ENCODE measurements at regions not wholly inside any gene's neighbourhood (a gene's known extent, or its start where the extent isn't known, plus 50 kb on each side); places are given as distances from the start of the nearest gene placed in this dataset.

- peaks cover 0 to 5% (median 0%) of the 10 kb centered on the region in 5 donors for H3K4me1 ChIP-seq (ENCODE audit: control insufficient read depth in 5 of 5, insufficient read depth in 5 of 5, low read length in 5 of 5)
- ATAC-seq (ENCODE audit: insufficient read depth, low FRiP score) = no peak
- H3K27me3 ChIP-seq (ENCODE audit: control insufficient read depth in 3 of 3, insufficient read depth in 3 of 3, low read length in 2 of 3) = peaks cover 0 to 2% (median 0%) of the 10 kb centered on the region in 3 donors
- no peak overlapping the region for H3K27ac ChIP-seq (ENCODE audit: low read depth in 1 of 2, low read length in 1 of 2)
- 63 to 80% methylated on average over 2 of the region's 2 CpGs for WGBS, 2 donors
- H3K9me3 ChIP-seq (ENCODE audit: control insufficient read depth in 4 of 4, insufficient read depth in 3 of 4, low read length in 3 of 4) = peaks cover 0 to 8% (median 3%) of the 10 kb centered on the region in 4 donors
- DNase-seq = no peak
- no peak overlapping the region for H3K9ac ChIP-seq (ENCODE audit: insufficient read depth in 1 of 2, low read length in 2 of 2)
- no peaks in the 10 kb centered on the region for H3K36me3 ChIP-seq (ENCODE audit: control insufficient read depth in 4 of 4, insufficient read depth in 4 of 4, low read length in 4 of 4)
- no peak for TF ChIP-seq CTCF (IDR thresholded peaks at IDR 0.05; ENCODE audit: control extremely low read depth, extremely low read depth)
- H3K4me3 ChIP-seq = no peak overlapping the region
Observed at GRCh38 chr5:54860321-54860720, 125.1 kb downstream of the ESM1 start.

- no peak for DNase-seq
- Histone ChIP-seq H3K4me3 (no peak overlapping the region), H3K27ac (ENCODE audit: low read depth in 1 of 2, low read length in 1 of 2) (no peak overlapping the region), H3K9ac (ENCODE audit: insufficient read depth in 1 of 2, low read length in 2 of 2) (no peak overlapping the region), H3K36me3 (ENCODE audit: control insufficient read depth in 4 of 4, insufficient read depth in 4 of 4, low read length in 4 of 4) (no peaks in the 10 kb centered on the region), H3K9me3 (ENCODE audit: control insufficient read depth in 4 of 4, insufficient read depth in 3 of 4, low read length in 3 of 4) (peaks cover 0 to 10% (median 3%) of the 10 kb centered on the region in 4 donors), H3K4me1 (ENCODE audit: control insufficient read depth in 5 of 5, insufficient read depth in 5 of 5, low read length in 5 of 5) (peaks cover 0 to 5% (median 0%) of the 10 kb centered on the region in 5 donors), H3K27me3 (ENCODE audit: control insufficient read depth in 3 of 3, insufficient read depth in 3 of 3, low read length in 2 of 3) (peaks cover 0 to 2% (median 0%) of the 10 kb centered on the region in 3 donors)
- no peak for TF ChIP-seq CTCF (IDR thresholded peaks at IDR 0.05; ENCODE audit: control extremely low read depth, extremely low read depth)
- no peak for ATAC-seq (ENCODE audit: insufficient read depth, low FRiP score)
Observed at GRCh38 chr5:54859316-54859715, 126.1 kb downstream of the ESM1 start.

- ATAC-seq (ENCODE audit: insufficient read depth, low FRiP score) = no peak
- Histone ChIP-seq H3K27ac (ENCODE audit: low read depth in 1 of 2, low read length in 1 of 2) (no peak overlapping the region), H3K9ac (ENCODE audit: insufficient read depth in 1 of 2, low read length in 2 of 2) (no peak overlapping the region), H3K36me3 (ENCODE audit: control insufficient read depth in 4 of 4, insufficient read depth in 4 of 4, low read length in 4 of 4) (no peaks in the 10 kb centered on the region), H3K27me3 (ENCODE audit: control insufficient read depth in 3 of 3, insufficient read depth in 3 of 3, low read length in 2 of 3) (peaks cover 0 to 5% (median 0%) of the 10 kb centered on the region in 3 donors), H3K4me3 (no peak overlapping the region), H3K4me1 (ENCODE audit: control insufficient read depth in 5 of 5, insufficient read depth in 5 of 5, low read length in 5 of 5) (no peaks in the 10 kb centered on the region), H3K9me3 (ENCODE audit: control insufficient read depth in 4 of 4, insufficient read depth in 3 of 4, low read length in 3 of 4) (peaks cover 0 to 7% (median 3%) of the 10 kb centered on the region in 4 donors)
- DNase-seq = no peak
- WGBS, 2 donors = 88 to 90% methylated on average over 5 of the region's 5 CpGs
- no peak for TF ChIP-seq CTCF (IDR thresholded peaks at IDR 0.05; ENCODE audit: control extremely low read depth, extremely low read depth)
Observed at GRCh38 chr5:54854883-54855581, 130.4 kb downstream of the ESM1 start.

Measured in lung (tissue), 11 donors.